Osteocyte (in vitro differentiated cells): ENCODE measurements at regions not wholly inside any gene's neighbourhood (a gene's known extent, or its start where the extent isn't known, plus 50 kb on each side); places are given as distances from the start of the nearest gene placed in this dataset.

Experiments used
- DNase-seq: peaks from one replicate; pipeline ENCODE4 v3.0.0; 2021; ENCODE audit warnings: mixed read lengths; ENCODE audit not compliant: unreplicated experiment; ENCODE audit errors: extremely low spot score
- H3K27ac Mint-ChIP-seq: one replicate; pipeline ENCODE4 v1.8.0; 2021; ENCODE audit warnings: mild to moderate bottlenecking, mixed read lengths; ENCODE audit not compliant: unreplicated experiment
- H3K27me3 Mint-ChIP-seq: one replicate; pipeline ENCODE4 v1.8.0; 2021; ENCODE audit warnings: mixed read lengths; ENCODE audit not compliant: unreplicated experiment
- H3K36me3 Mint-ChIP-seq: one replicate; pipeline ENCODE4 v1.8.0; 2021; ENCODE audit warnings: mixed read lengths; ENCODE audit not compliant: unreplicated experiment
- H3K4me1 Mint-ChIP-seq: one replicate; pipeline ENCODE4 v1.8.0; 2021; ENCODE audit warnings: mixed read lengths; ENCODE audit not compliant: unreplicated experiment
- H3K4me3 Mint-ChIP-seq: one replicate; pipeline ENCODE4 v1.8.0; 2021; ENCODE audit warnings: mild to moderate bottlenecking, moderate library complexity, mixed read lengths; ENCODE audit not compliant: unreplicated experiment
- H3K9me3 Mint-ChIP-seq: one replicate; pipeline ENCODE4 v1.8.0; 2021; ENCODE audit warnings: mixed read lengths; ENCODE audit not compliant: unreplicated experiment
- TF ChIP-seq, protein P1 (sequence below): fragments of 200-600 bp; sonication (generic); IDR thresholded peaks from 2 replicates; pipeline ENCODE4 v1.5.0; 2021; ENCODE audit warnings: antibody characterized with exemption, mild to moderate bottlenecking, moderate library complexity

DNA sequence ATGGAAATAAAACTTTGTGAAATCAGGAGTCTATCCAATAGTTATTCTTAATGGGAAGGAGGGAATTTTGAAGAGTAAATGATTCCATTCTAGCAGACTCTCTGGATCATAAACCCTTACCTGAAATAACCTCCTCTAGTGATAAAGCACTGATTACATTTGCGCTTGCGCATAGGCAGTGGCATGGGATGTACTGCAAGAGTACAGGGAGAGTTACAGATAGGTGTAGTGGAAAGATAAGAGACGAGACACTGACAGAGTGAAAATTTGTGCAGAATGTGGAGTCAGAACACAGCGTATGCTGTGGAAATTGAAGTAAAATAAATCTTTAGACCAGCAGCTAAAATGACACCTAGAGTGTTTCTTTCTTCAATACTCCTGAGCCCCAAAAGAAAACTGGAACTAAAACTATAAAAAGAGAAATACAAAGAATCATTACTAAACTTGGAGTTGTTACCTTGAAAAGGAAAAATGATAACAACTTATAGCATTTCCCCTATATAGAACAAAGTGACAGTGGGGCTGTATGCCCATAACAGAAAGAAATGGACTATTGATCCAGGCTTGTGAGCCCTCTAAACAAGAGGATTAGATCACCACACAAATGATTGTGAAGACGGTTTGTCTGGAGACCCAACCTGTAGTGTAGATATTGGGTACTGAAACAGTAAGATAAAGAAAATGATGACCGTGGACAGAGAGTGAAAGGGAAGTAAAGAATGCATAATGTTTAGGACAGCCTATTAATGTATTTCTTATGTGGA is 1471.2 kb upstream of the NUDT12 start:
- Mint-ChIP-seq H3K27ac (peak overlapping the region; percentile 62), H3K36me3 (no peaks in the 10 kb centered on the region), H3K27me3 (no peaks in the 10 kb centered on the region), H3K9me3 (peaks cover 7% of the 10 kb centered on the region), H3K4me1 (peaks cover 12% of the 10 kb centered on the region), H3K4me3 (no peak overlapping the region)
- DNase-seq: no peak
- TF ChIP-seq, protein P1, sequence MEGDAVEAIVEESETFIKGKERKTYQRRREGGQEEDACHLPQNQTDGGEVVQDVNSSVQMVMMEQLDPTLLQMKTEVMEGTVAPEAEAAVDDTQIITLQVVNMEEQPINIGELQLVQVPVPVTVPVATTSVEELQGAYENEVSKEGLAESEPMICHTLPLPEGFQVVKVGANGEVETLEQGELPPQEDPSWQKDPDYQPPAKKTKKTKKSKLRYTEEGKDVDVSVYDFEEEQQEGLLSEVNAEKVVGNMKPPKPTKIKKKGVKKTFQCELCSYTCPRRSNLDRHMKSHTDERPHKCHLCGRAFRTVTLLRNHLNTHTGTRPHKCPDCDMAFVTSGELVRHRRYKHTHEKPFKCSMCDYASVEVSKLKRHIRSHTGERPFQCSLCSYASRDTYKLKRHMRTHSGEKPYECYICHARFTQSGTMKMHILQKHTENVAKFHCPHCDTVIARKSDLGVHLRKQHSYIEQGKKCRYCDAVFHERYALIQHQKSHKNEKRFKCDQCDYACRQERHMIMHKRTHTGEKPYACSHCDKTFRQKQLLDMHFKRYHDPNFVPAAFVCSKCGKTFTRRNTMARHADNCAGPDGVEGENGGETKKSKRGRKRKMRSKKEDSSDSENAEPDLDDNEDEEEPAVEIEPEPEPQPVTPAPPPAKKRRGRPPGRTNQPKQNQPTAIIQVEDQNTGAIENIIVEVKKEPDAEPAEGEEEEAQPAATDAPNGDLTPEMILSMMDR: no peak

- no peak overlapping the region for H3K4me3 Mint-ChIP-seq
- H3K27ac Mint-ChIP-seq: peak overlapping the region; percentile 29
- H3K9me3 Mint-ChIP-seq: peaks cover 7% of the 10 kb centered on the region
- TF ChIP-seq, protein P1: no peak
- no peaks in the 10 kb centered on the region for H3K36me3 Mint-ChIP-seq
- peaks cover 12% of the 10 kb centered on the region for H3K4me1 Mint-ChIP-seq
- no peaks in the 10 kb centered on the region for H3K27me3 Mint-ChIP-seq
- no peak for DNase-seq
Observed at GRCh38 chr5:105032917-105033316, 1470.3 kb upstream of the NUDT12 start.

- Mint-ChIP-seq H3K9me3 (no peaks in the 10 kb centered on the region), H3K4me3 (no peak overlapping the region), H3K36me3 (no peaks in the 10 kb centered on the region), H3K27me3 (no peaks in the 10 kb centered on the region), H3K4me1 (peaks cover 12% of the 10 kb centered on the region), H3K27ac (no peak overlapping the region)
- DNase-seq: no peak
- TF ChIP-seq, protein P1: no peak
Observed at GRCh38 chr5:105030153-105030552, 1467.6 kb upstream of the NUDT12 start.

DNA sequence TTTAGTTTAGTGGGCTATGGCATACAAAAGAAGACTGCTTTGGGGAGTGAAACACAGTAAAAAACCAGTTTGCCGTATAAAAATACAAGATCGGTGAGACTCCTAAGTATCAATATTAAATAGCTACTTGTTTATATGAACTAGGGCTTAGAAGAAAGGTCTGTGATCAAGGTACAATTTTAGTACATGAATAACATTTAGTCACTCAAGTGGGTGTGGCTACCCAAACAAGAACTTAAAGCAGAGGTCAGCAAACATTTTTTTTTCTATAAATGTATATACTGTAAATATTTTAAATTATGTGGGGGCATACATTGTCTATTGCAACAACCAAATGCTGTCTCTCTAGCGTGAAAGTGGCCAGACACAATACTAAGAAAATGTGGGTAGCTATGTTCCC is 1452.5 kb upstream of the NUDT12 start:
- H3K4me3 Mint-ChIP-seq: no peak overlapping the region
- no peaks in the 10 kb centered on the region for H3K27me3 Mint-ChIP-seq
- no peaks in the 10 kb centered on the region for H3K4me1 Mint-ChIP-seq
- H3K27ac Mint-ChIP-seq: no peak overlapping the region
- TF ChIP-seq, protein P1: no peak
- no peaks in the 10 kb centered on the region for H3K36me3 Mint-ChIP-seq
- no peaks in the 10 kb centered on the region for H3K9me3 Mint-ChIP-seq
- DNase-seq: no peak

- Mint-ChIP-seq H3K4me3 (no peak overlapping the region), H3K27me3 (no peaks in the 10 kb centered on the region), H3K9me3 (peaks cover 5% of the 10 kb centered on the region), H3K27ac (no peak overlapping the region), H3K36me3 (no peaks in the 10 kb centered on the region), H3K4me1 (no peaks in the 10 kb centered on the region)
- TF ChIP-seq, protein P1: no peak
- DNase-seq: no peak
Observed at GRCh38 chr5:104998572-104998971, 1436.0 kb upstream of the NUDT12 start.
